ACC112 (cell line): ENCODE measurements at regions not wholly inside any gene's neighbourhood (a gene's known extent, or its start where the extent isn't known, plus 50 kb on each side); places are given as distances from the start of the nearest gene placed in this dataset.
"Not testable (repeated sequence)": the region's sequence is repeated elsewhere in the genome, so short reads cannot be mapped to it uniquely, and the experiment has no call there.

ENCODE experiments used
- H2AFZ ChIP-seq: fragments of 200-600 bp; sonication (generic); one replicate; pipeline ENCODE4 v1.6.0; 2017; ENCODE audit warnings: antibody characterized with exemption, low read length; ENCODE audit not compliant: unreplicated experiment
- H3K27ac ChIP-seq: fragments of 200-600 bp; sonication (generic); 2 replicates; pipeline ENCODE4 v1.5.1; 2014; ENCODE audit warnings: low read depth, mild to moderate bottlenecking, antibody characterized with exemption, low read length, moderate library complexity
- H3K27me3 ChIP-seq: fragments of 200-600 bp; sonication (generic); 2 replicates; pipeline ENCODE4 v1.6.1; 2014; ENCODE audit warnings: mild to moderate bottlenecking, antibody characterized with exemption, low read length, moderate library complexity, mixed read lengths; ENCODE audit not compliant: insufficient read depth
- H3K36me3 ChIP-seq: fragments of 200-600 bp; sonication (generic); 2 replicates; pipeline ENCODE4 v1.6.1; 2016; ENCODE audit warnings: mild to moderate bottlenecking, antibody characterized with exemption, low read length, moderate library complexity, mixed read lengths; ENCODE audit not compliant: insufficient read depth
- H3K4me1 ChIP-seq: fragments of 200-600 bp; sonication (generic); one replicate; pipeline ENCODE4 v1.6.1; 2016; ENCODE audit warnings: low read length, mixed read lengths; ENCODE audit not compliant: insufficient read depth, unreplicated experiment, control insufficient read depth
- H3K4me3 ChIP-seq: fragments of 200-600 bp; sonication (generic); 2 replicates; pipeline ENCODE4 v1.5.1; 2014; ENCODE audit warnings: mild to moderate bottlenecking, low read depth, low read length
- H3K79me2 ChIP-seq: fragments of 200-600 bp; sonication (generic); one replicate; pipeline ENCODE4 v1.6.0; 2016; ENCODE audit warnings: low read length; ENCODE audit not compliant: control insufficient read depth, unreplicated experiment, insufficient read depth

- Histone ChIP-seq H3K79me2 (no peaks in the 10 kb centered on the region), H3K4me1 (no peaks in the 10 kb centered on the region), H2AFZ (no peak overlapping the region)
Observed at GRCh38 chr20:43835944-43836508, 78.6 kb upstream of the TOX2 start.

GRCh38 chr20:43833511-43834395, 80.9 kb upstream of the TOX2 start:
- no peak overlapping the region for H3K27ac ChIP-seq
- H3K79me2 ChIP-seq: no peaks in the 10 kb centered on the region
- H3K36me3 ChIP-seq: no peaks in the 10 kb centered on the region
- H2AFZ ChIP-seq: no peak overlapping the region
- peaks cover 34% of the 10 kb centered on the region for H3K27me3 ChIP-seq
- no peaks in the 10 kb centered on the region for H3K4me1 ChIP-seq
- no peak overlapping the region for H3K4me3 ChIP-seq

More at GRCh38 chr20:43835944-43836508, 78.6 kb upstream of the TOX2 start:
- Histone ChIP-seq H3K27me3 (peaks cover 18% of the 10 kb centered on the region), H3K27ac (no peak overlapping the region), H3K36me3 (no peaks in the 10 kb centered on the region), H3K4me3 (no peak overlapping the region)

GRCh38 chr20:43832961-43833360, 81.7 kb upstream of the TOX2 start:
- no peaks in the 10 kb centered on the region for H3K36me3 ChIP-seq
- H3K79me2 ChIP-seq: no peaks in the 10 kb centered on the region
- H3K27me3 ChIP-seq: peaks cover 42% of the 10 kb centered on the region
- H2AFZ ChIP-seq: no peak overlapping the region
- H3K4me1 ChIP-seq: no peaks in the 10 kb centered on the region
- H3K27ac ChIP-seq: no peak overlapping the region
- H3K4me3 ChIP-seq: no peak overlapping the region

GRCh38 chr20:43832096-43832816, 82.4 kb upstream of the TOX2 start:
- Histone ChIP-seq H3K27ac (no peak overlapping the region), H3K4me3 (no peak overlapping the region), H3K79me2 (no peaks in the 10 kb centered on the region), H3K4me1 (no peaks in the 10 kb centered on the region), H3K36me3 (no peaks in the 10 kb centered on the region), H2AFZ (no peak overlapping the region), H3K27me3 (peaks cover 49% of the 10 kb centered on the region)

GRCh38 chr20:43831481-43832065, 83.1 kb upstream of the TOX2 start:
- Histone ChIP-seq H3K36me3 (no peaks in the 10 kb centered on the region), H2AFZ (no peak overlapping the region), H3K27me3 (peaks cover 56% of the 10 kb centered on the region)

GRCh38 chr20:43830883-43831282, 83.8 kb upstream of the TOX2 start:
- Histone ChIP-seq H3K4me3 (no peak overlapping the region), H3K36me3 (no peaks in the 10 kb centered on the region), H3K27ac (no peak overlapping the region), H3K27me3 (peaks cover 63% of the 10 kb centered on the region), H3K4me1 (no peaks in the 10 kb centered on the region), H2AFZ (no peak overlapping the region), H3K79me2 (no peaks in the 10 kb centered on the region)

More at GRCh38 chr20:43831481-43832065, 83.1 kb upstream of the TOX2 start:
- no peaks in the 10 kb centered on the region for H3K4me1 ChIP-seq
- H3K27ac ChIP-seq: no peak overlapping the region
- no peak overlapping the region for H3K4me3 ChIP-seq
- no peaks in the 10 kb centered on the region for H3K79me2 ChIP-seq

- H3K27me3 ChIP-seq: peaks cover 70% of the 10 kb centered on the region
- no peaks in the 10 kb centered on the region for H3K4me1 ChIP-seq
- no peaks in the 10 kb centered on the region for H3K79me2 ChIP-seq
- no peak overlapping the region for H3K4me3 ChIP-seq
- H3K27ac ChIP-seq: no peak overlapping the region
- H3K36me3 ChIP-seq: no peaks in the 10 kb centered on the region
- no peak overlapping the region for H2AFZ ChIP-seq
Observed at GRCh38 chr20:43829951-43830690, 84.5 kb upstream of the TOX2 start.

- Histone ChIP-seq H2AFZ (no peak overlapping the region), H3K27me3 (peaks cover 79% of the 10 kb centered on the region), H3K4me3 (no peak overlapping the region), H3K79me2 (no peaks in the 10 kb centered on the region), H3K27ac (no peak overlapping the region), H3K4me1 (no peaks in the 10 kb centered on the region), H3K36me3 (no peaks in the 10 kb centered on the region)
Observed at GRCh38 chr20:43827940-43828562, 86.6 kb upstream of the TOX2 start.

GRCh38 chr20:43826943-43827342, 87.7 kb upstream of the TOX2 start:
- H3K27me3 ChIP-seq: peaks cover 75% of the 10 kb centered on the region
- H3K27ac ChIP-seq, H2AFZ ChIP-seq, H3K4me1 ChIP-seq, H3K36me3 ChIP-seq, H3K4me3 ChIP-seq, H3K79me2 ChIP-seq: not testable (repeated sequence)

- H2AFZ ChIP-seq: no peak overlapping the region
- peaks cover 68% of the 10 kb centered on the region for H3K27me3 ChIP-seq
- no peak overlapping the region for H3K27ac ChIP-seq
- no peak overlapping the region for H3K4me3 ChIP-seq
- H3K79me2 ChIP-seq: no peaks in the 10 kb centered on the region
- H3K4me1 ChIP-seq: no peaks in the 10 kb centered on the region
- no peaks in the 10 kb centered on the region for H3K36me3 ChIP-seq
Observed at GRCh38 chr20:43825581-43825980, 89.1 kb upstream of the TOX2 start.
